Skin epidermis (tissue), 12 donors: ENCODE measurements at regions not wholly inside any gene's neighbourhood (a gene's known extent, or its start where the extent isn't known, plus 50 kb on each side); places are given as distances from the start of the nearest gene placed in this dataset.
"Not testable (repeated sequence)": the region's sequence is repeated elsewhere in the genome, so short reads cannot be mapped to it uniquely, and the experiment has no call there.

ENCODE experiments used
- H3K27ac ChIP-seq, 21 experiments: fragments of 200-600 bp; sonication (generic) in 11 of 21; one replicate each; pipeline ENCODE4 v1.5.0; 2020; ENCODE audit warnings: mild to moderate bottlenecking in 3 of 21, inconsistent platforms in 2 of 21, moderate library complexity in 2 of 21
- H3K4me3 ChIP-seq, 7 experiments: fragments of 200-600 bp; sonication (generic) in 2 of 7; one replicate each; pipeline ENCODE4 v1.5.0; 2020; ENCODE audit warnings: inconsistent platforms in 2 of 7, mild to moderate bottlenecking in 2 of 7, moderate library complexity in 1 of 7

DNA sequence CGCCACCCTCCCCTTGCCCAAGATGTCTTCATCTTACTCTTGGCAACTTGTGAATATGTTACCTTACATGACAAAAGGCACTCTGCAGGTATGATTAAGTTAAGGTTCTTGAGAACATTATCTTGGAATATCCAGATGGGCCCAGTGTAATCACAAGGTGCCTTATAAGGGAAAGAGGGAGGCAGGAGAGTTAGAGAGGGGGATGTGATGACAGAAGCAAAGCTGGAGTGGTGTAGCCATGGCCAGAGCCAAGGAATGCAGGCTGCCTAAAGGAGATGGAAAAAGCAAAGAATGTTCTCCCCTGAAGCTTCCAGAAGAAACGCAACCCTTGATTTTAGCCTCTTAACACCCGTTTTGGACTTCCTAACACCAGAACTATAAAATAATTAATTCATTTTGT is 318.0 kb downstream of the C7orf25 start:
- Histone ChIP-seq H3K4me3 (no peak overlapping the region), H3K27ac (no peak overlapping the region)

DNA sequence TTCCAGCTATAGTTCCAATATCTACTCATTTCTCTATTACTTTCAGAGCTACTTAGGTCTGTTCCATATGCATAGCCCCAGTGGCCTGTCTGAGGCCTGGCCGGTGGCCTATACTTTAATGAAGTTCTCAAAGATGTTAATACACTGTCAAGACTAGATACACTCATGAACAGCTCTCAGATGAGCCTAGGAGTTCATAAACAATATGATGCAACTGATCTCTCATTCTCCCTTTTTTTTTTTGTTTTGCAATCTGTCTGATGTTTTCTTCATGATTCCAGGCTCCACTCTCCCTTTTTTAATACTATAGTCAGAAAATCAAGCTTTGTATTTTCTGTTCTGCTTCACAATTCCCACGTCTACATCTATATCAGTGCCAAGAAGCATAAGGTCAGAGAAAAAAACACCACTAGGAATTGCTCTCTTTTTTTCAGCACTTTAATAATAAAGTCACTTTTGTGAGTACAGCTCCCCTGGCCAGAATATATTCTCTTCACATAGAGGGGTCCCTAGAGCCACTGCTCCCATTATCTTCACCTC is 321.0 kb downstream of the C7orf25 start:
- Histone ChIP-seq H3K27ac (no peak overlapping the region), H3K4me3 (no peak overlapping the region)

DNA sequence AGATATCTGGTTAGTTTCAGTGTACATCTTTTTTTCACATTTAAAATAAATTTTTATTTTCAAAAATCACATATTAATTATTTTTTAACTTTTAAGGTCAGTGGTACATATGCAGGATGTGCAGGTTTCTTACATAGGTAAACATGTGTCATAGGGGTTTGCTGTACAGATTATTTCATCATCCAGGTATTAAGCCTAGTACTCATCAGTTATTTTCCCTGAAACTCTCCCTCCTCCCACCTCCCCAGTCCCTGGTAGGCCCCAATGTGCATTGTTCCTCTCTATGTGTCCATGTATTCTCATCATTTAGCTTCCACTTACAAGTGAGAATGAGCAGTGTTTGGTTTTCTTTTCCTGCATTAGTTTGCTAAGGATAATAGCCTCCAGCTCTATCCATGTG is 323.0 kb downstream of the C7orf25 start:
- H3K27ac ChIP-seq, result no peak overlapping the region

DNA sequence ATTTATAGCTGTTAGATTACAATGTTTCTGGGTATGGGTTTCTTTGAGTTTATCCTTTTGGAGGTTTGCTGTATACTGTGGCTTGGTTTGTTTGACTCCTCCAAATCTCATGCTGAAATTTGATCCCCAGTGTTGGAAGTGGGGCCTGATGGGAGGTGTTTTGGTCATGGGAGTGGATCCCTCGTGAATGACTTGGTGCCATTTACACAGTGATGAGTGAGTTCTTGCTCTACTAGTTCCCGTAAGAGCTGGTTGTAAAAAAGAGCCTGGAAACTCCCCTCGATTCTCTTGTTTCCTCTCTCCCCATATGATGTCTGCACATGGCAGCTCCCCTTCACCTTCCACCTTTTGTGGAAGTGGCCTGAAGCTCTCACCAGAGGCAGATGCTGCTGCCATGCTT is 324.1 kb downstream of the C7orf25 start:
- no peak overlapping the region for H3K27ac ChIP-seq

More for the DNA sequence above, 323.0 kb downstream of the C7orf25 start:
- H3K4me3 ChIP-seq, result no peak overlapping the region

DNA sequence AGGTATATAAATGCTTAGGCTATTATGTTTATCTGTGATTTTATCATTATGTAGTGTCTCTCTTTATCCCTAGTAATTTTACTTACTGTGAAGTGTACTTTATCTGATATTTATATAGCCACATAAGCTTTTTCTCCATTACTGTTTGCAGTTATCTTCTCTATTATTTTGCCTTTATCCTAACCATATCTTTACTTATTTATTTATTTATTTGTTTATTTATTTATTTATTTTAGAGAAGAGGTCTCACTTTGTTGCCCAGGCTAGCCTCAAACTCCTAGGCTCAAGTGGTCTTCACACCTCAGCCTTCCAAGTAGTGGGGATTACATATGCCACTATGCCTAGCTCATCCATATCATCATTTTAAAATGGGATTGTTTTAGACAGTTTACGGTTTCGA is 331.8 kb downstream of the C7orf25 start:
- no peak overlapping the region for H3K27ac ChIP-seq
- H3K4me3 ChIP-seq, result no peak overlapping the region

More for the DNA sequence above, 324.1 kb downstream of the C7orf25 start:
- H3K4me3 ChIP-seq, result no peak overlapping the region

DNA sequence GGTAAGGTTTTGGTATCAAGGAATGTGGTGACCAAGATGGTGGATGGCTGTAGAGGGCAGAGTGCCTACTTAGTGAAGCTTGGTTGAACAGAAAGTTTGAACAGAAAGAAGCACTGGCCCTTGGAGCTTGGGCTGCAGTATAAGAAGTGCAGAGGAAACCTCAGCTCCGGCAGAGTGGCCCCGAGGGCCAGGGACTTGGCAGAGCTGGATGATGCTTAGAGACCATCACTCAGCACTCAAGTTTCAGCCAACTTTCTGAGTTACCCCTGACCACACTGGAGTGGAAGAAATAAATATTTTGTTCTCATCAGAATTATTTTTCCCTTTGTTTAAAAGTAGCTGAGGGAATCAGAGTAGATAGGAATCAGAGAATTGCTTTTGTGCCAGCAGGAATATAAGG is 336.7 kb downstream of the C7orf25 start:
- Histone ChIP-seq H3K4me3 (no peak overlapping the region), H3K27ac (peak overlapping the region in 1 of 21 experiments; percentile 37)

DNA sequence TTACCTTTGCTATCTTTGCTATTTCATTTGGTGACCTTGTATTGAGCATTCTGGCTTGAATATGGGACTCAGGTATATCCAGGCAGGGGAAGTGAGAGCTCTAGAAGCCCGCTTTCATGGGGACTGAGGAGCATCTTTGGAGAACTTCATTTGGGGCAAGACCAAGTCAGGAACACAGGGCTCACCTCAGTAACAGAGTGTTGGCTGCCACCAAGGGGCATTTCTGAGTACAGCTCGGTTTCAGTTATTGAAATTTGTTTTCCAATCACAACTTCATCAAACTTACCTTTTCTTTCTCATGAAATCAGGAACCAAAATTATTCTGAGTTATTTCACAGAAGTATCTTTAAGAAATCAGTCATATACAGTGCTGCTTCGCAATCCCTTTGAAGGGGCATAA is 337.2 kb downstream of the C7orf25 start:
- Histone ChIP-seq H3K27ac (peak overlapping the region in 1 of 21 experiments; percentile 37), H3K4me3 (no peak overlapping the region)

DNA sequence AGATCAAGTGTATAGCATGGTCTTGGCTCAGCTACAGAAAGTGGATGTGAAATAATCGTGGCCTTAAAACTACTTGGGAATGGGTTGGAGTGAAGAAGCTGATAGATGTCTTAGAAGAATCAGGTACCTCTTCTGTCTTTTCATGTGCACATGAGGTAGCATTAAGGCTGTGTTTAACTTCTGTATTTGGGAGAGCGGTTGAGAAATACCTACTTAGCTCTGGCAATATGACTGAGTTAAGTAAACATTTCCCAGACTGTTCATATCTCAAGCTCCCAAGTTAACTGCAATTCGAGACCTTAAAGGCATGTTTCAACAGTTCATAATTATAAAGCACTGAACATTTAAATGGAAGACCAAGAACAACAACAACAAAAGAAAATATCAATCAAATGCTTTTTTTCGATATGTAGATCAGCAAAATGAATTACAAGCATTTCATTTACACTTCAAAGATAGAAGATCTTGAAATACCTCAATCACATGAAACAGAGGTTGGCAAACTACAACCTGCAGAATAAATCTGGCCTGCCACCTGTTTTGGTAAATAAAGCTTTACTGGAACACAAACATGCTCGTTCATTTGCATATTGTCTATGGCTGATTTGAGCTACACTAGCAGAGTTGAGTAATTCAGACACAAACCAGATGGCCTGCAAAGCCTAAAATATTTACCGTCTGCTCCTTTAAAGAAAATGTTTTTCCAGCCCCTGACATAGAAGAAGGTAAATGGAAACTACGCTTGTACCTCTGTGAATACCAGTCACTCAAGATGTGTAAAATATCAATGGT is 337.1 kb upstream of the GLI3 start:
- H3K4me3 ChIP-seq, result no peak overlapping the region
- no peak overlapping the region for H3K27ac ChIP-seq

DNA sequence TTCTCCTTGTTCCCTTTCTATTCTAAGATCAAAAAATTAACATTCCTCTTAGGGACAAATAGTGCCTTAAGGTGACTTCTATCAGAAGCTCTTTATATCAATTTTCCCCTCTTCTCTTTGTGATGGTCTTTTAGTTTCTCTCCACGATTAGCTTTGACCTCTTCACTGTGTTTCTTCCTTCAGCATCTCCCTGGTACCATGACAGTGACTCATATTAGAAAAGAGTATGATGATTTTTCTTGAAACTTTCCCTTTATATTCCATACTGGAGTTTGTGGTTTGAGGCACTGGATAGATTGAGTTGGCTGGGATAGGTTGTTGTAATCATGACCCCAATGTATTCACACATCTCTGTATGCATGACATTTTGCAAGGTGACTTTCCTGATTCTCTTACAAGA is 335.6 kb upstream of the GLI3 start:
- no peak overlapping the region for H3K27ac ChIP-seq
- H3K4me3 ChIP-seq, result no peak overlapping the region

DNA sequence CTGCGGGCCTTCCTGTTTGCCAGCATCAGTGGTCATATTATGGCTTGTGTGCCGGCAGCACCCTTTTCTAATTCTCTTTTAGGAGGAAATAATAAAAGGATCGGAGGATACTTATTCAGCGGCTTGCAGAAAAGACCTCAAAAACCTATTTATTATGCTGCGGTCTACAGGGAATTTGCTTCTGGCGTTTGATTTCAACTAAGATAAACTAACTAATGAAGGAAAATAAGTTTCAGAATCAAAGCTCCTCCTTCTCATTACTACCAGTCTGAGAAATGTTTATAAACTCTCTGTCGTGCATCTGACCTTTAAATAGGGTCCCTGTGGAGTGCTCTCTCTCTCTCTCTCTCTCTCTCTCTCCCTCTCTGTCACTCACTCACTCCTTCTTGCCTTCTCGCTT is 335.0 kb upstream of the GLI3 start:
- no peak overlapping the region for H3K27ac ChIP-seq
- H3K4me3 ChIP-seq, result no peak overlapping the region

DNA sequence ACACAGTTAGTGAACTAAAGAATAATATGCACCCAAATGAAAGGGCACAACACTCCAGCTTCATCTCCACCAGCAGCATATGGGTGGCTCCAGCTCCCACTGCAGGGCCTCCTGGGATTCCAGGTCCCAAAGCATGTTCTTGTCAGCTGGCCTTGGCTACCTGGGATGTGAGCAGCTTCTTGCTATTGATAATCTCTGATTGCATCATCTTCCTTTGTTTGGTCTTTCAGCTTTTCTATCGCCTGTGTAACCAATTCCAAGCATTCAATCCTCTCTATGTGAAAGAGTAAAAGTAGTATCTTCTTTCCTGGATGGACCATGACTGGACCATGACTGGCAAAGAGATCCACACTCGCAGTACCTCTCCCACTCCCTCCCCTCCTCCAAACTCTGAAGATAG is 333.9 kb upstream of the GLI3 start:
- Histone ChIP-seq H3K4me3 (no peak overlapping the region), H3K27ac (no peak overlapping the region)

DNA sequence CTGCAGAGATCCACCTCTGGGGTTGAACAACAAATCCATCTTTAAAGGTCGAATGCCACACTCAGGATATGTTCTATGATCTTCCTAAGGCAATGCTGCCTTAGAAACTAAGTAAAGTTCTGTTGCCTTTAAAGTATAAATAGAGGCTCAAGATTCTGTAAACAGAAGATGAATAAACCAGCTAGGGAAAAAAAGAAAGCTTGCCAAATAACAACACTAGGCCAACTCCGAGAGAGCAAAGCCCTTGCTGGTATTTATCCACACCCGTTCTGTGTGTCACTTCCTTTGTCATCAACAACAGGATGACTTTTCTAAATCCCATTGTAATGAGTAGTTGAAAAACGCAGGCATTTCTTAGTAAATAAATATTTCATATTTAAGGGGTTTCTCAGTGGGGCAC is 330.0 kb upstream of the GLI3 start:
- Histone ChIP-seq H3K27ac (peak overlapping the region in 1 of 21 experiments; percentile 25), H3K4me3 (no peak overlapping the region)

DNA sequence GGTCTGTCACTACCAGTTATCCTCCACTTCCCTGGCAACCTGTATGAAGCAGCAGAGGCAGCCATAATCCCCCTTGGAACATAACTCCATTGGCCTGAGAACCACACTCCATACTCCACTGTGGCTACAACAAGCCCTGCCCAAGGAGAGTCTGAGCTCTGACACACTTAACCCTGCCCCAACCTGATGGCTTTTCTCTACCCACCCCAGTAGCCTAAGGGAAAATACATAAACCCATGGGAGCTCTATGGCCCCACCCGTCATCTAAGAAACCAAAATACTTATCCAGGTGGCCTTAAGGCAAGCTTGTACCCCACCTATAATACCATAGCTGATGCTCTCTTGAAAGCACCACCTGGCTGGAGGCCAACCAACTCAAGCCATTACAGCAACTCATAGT is 324.8 kb upstream of the GLI3 start:
- no peak overlapping the region for H3K27ac ChIP-seq
- H3K4me3 ChIP-seq, result no peak overlapping the region

DNA sequence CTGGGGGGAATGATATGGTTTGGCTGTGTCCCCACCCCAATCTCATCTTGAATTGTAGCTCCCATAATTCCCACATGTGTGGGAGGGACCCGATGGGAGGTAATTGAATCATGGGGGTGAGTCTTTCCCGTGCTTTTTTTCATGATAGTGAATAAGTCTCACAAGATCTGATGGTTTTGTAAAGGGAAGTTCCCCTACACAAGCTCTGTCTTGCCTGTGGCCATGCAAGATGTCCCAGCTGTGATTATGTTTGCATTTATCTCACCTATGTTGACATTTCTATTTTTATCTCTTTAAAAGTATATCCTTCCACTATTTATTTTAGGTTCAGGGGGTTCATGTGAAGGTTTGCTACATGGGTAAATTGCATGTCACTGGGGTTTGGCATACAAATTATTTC is 323.9 kb upstream of the GLI3 start:
- Histone ChIP-seq H3K4me3 (no peak overlapping the region), H3K27ac (no peak overlapping the region)

DNA sequence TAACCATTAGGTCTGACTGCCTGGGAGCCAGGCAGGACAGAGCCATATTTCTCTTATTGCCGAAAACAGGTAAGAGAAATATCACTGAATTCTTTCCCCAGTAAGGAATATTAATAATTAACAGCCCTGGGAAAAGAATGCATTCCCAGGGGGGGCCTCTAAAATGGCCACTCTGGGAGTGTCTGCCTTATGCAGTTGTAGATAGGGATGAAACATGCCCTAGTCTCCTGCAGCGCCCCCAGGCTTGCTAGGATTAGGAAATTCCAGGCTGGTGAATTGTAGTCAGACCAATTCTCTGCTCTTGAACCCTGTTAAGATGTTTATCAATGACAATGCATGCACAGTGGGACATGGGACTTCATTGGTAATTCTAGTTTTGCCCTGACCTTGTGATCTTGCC is 317.9 kb upstream of the GLI3 start:
- H3K4me3 ChIP-seq, H3K27ac ChIP-seq: not testable (repeated sequence)

DNA sequence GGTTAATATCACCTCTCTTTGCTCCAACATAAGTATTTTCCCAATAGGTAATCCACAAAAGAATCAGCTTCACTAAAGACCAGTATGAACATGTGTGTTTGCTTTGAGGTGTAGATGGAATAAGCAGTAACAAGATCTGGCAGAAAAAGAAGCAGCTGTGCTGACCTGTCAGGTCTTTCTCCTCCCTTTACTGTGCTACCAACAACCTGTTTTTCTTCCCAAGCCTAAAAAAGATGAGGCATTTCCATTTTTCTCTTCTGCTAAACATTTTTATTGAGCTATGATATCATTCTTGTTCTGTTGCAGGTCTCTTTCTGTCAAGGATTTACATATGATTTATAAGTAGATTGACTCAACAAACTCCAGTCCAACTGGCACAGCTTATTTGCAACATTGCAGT is 315.2 kb upstream of the GLI3 start:
- peak overlapping the region in 5 of 21 experiments; percentile 27 to 65 (median 53) for H3K27ac ChIP-seq
- H3K4me3 ChIP-seq, result no peak overlapping the region

DNA sequence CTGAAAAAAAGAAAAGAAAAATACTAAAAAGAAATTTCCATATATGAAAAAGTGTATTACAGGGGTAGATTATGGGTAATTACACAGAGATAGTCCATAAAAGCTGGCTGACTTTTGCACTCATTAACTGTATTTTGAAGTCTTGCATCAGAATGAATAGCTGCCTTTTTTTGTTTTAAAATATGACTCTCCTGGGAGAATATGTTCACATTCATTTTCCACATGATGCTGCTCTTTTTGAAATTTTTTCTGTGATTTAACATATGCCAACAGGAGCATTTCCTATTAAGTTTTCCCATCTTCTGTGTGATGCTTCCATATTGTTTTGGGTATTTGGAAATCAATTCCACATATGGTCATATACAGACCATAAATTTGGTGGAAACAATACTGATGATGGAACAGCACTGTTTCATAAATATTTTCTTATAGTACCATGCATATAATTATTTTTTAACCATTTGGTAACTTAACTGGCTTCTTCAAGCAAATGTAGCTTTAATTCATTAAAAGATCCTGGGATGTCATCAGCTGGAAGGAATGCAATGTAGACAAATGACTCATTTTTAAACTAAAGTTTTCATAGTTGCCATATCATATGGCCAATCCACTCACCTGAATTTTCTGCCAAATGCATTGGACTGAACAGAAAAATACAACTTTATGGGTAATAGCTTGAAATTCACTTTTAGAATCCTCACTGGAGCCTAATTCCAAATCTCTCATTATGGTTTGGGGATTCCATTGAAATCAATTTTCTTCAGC is 313.9 kb upstream of the GLI3 start:
- Histone ChIP-seq H3K27ac (no peak overlapping the region), H3K4me3 (no peak overlapping the region)

DNA sequence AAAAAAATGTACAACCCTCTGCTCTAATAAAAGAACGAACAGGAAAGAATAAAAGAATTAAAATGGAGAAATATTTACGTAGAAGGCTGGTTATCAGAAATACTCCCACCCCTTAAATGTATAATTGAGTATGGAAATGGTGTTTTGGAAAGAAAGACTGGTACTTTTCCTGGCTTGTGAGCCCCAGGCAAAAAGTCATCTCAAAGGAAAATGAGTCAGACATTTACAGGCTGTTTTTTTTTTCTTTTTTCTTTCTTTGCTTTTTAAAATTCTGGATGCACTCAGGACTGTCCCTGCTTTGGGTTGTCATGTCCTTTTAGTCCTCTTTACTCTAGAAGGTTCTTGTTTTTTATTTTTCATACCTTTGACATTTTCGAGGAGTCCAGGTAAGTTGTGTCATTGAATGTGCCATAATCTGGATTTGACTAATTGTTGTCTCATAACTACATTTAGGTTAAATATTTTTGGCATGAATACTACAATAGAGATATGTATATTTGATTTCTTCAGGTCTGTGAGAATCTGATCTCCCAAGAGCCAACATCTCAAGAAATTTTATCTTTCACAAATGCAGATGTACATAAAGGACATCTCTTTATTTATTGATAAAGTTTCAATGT is 313.0 kb upstream of the GLI3 start:
- no peak overlapping the region for H3K4me3 ChIP-seq
- no peak overlapping the region for H3K27ac ChIP-seq

DNA sequence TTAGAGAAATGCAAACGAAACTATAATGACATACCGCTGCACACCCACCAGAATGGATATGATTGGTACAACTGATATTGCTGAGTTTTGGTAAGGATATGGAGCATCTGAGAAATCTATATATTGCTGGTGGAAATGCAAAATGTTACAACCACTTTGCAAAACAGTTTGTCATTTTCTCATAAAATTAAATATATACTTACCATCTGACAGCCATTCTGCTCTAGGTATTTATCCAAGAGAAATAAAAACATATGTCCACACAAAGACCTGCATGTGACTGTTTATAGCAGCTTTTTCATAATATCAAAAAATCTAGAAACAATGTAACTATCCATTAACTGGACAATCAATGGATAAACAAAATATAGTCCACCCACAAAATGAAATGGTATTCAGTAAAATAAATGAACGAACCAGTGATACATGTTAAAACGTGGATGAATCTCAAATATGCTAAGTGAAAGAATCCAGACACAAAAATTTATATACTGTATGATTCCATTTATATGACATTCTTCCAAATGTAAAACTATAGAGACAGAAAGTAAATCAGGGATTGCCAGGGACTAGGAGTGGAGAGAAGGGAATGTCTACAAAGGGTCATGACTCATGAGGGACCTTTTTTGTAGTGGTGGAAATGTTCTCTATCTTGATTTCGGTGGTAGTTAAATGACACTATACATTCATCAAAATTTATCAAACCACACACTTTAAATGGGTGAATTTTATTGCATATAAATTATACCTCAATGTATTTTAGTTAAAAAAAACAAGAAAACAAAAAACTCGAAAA is 312.0 kb upstream of the GLI3 start:
- H3K4me3 ChIP-seq, result no peak overlapping the region

More for the DNA sequence above, 312.0 kb upstream of the GLI3 start:
- H3K27ac ChIP-seq, result no peak overlapping the region
